Suppressor macrophage treated with lipopolysaccharide for 1 hour (primary cell): ENCODE measurements at regions not wholly inside any gene's neighbourhood (a gene's known extent, or its start where the extent isn't known, plus 50 kb on each side); places are given as distances from the start of the nearest gene placed in this dataset.

ENCODE experiments used
- DNase-seq, 3 donors: peaks; one replicate each; pipeline ENCODE4 v3.0.0-alpha.2; 2020 to 2022

DNA sequence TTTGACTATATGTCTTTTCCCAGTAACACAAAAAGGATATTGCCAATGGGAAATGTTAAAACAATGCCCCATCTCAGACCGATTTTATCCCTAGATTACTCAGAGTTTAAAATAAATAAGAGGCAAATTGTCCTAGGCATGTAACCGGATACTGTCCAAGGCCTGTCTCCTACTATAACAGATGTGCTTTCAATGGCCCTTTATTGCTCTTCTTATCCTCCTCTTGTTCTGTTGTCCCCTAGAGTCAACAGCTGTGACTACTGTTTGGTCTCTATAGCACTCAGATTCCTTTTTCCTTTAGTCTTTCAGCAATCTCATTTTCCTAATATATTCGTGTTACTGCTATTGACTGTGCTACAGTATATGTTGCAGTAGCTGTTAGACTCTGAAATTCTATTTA lies 66.8 kb upstream of the PLS3 start:
- DNase-seq: no peak

- peak; percentile 48 to 66 (median 60) for DNase-seq
These were observed 61.7 kb upstream of the PLS3 start for GRCh38 chrX:115499112-115499805.

DNA sequence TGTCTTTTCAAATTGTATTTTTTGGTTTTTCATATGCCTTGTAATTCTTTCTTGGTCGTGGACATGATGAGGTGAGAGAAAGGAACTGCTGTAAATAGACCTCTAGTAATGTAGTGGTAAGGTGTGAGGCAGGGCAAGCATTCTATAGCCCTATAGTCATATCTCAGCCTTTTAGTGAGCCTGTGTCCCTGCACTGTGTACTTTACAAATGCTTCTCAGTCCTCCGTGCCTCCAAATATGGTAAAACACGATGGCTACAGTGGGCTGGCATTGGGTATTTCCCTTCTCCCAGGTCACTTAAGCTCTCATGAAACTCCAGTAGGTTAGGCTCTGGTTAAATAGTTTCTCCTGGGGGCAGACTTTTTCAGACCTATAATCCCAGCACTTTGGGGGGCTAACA lies 57.9 kb upstream of the PLS3 start:
- no peak for DNase-seq

- DNase-seq: peak; percentile 8 to 51 (median 32)
These were observed 56.8 kb upstream of the PLS3 start for GRCh38 chrX:115504167-115504566.
